GM21529 (cell line): ENCODE measurements at regions not wholly inside any gene's neighbourhood (a gene's known extent, or its start where the extent isn't known, plus 50 kb on each side); places are given as distances from the start of the nearest gene placed in this dataset.

Source experiments
- ATAC-seq: cut with Tn5 transposase; IDR thresholded peaks from one replicate; pipeline ENCODE4 v1.9.1; 2021; ENCODE audit not compliant: unreplicated experiment

DNA sequence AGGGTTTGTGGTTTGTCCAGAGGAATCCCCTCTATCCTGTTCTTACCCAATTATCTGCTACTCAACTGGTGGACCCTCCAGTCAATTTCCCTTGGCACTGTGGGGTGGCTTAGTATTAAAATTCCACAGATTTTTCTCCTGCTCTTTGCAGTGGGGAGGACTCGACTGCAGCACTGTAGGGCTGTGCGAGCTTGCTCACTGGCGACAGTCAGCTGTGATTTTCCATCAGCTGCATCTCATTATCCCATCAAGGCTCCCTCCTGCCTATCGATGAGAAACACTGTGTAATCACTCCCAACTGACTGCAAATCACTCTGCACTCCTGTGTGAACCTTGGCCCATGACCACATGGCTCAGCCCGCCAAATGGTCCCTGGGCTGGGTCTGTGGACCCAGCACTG is 90.5 kb upstream of the MAF start:
- no peak for ATAC-seq

DNA sequence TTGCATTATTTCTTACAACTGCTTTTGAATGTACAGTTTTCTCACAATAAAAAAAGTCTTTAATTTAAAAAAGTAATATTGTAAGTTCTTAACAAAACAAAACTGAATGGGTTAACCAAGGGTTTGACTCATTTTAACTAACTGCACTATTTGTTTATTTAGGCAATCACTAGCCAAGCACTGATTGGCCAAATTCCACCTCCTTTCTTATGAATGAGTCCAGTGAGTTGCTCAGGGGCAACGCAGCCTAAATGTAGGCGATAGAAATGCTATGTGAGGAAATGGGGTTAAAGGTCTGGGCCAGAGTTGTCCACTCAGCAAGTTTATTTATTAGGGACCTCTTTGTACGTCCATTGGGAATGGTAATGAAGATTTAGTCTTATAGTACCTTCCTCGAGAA is 89.6 kb upstream of the MAF start:
- ATAC-seq, result no peak

DNA sequence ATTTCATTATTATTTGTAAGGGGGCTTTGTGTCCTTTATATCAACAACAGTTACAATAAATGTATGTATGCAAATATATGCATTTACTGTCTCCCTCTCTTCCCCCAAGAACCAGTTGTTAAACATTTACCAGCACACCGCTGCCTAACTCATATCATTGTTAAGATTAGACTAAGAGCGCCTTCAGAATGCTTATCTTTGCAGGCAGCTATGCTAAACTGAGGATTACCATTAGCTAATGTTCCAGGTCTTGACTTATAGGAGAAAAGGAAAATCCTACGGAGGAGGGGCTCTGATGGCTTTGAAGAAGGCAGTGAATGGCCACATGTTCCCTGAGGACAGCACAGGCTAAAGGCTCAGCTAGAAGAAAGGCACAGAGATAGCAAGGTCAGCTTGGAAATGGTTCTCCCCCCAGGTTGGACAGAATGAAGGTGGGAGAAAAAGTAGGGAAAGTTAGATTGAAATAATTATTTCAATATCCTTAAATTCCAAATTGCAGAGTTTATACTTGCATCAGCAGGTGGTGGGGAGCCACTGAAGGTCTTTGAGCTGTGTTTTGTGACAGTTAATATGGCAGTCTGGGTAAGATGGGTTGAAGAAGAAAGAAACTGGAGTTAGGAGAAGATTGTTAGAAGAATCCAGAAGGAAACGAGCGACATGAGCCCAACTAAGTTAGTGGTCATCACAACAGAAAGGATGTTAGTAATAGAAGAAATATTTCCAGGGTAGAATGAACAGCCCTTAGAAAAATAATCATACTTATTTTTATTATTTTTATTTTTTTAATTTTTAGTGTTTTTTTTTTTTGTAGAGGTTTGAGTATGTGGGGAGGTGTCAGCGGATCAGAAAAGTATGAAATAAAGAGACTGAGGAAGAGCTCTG is 87.0 kb upstream of the MAF start:
- no peak for ATAC-seq

DNA sequence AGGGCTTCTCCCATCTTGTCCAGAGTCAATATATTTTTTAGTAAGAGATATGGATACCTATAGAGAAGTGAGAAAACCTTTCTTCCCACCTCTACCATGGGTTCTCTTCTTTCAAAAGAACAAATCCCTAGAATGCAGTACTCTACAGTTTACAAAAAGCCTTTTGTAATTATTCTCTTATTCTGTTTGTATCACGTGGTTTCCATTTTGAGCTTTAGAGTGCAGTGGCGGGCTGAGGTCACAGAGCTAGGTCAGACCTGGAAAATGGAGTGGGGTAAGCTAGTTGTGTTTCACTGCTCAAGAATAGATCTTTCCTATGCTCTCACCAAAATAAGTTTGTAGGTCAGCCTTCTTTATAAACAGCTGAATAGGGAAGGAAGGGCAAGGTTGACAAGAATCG is 85.3 kb upstream of the MAF start:
- no peak for ATAC-seq

DNA sequence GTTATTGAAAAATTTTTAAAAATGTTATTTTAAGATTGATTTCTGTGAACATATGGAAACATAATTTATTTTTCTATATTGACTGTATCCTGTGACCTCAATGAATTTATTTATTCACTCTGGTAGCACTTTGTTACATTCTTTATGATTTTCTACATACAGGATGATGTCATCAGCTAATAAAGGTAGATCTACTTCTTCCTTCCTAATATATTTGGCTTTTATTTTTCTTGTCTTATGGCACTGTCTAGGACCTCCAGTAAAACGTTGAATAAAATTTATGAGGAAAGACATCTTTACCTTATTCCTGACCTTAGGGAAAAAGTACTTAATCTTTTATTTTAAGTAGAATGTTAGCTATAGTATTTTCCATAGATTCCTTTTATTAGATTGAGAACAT is 78.8 kb upstream of the MAF start:
- no peak for ATAC-seq

DNA sequence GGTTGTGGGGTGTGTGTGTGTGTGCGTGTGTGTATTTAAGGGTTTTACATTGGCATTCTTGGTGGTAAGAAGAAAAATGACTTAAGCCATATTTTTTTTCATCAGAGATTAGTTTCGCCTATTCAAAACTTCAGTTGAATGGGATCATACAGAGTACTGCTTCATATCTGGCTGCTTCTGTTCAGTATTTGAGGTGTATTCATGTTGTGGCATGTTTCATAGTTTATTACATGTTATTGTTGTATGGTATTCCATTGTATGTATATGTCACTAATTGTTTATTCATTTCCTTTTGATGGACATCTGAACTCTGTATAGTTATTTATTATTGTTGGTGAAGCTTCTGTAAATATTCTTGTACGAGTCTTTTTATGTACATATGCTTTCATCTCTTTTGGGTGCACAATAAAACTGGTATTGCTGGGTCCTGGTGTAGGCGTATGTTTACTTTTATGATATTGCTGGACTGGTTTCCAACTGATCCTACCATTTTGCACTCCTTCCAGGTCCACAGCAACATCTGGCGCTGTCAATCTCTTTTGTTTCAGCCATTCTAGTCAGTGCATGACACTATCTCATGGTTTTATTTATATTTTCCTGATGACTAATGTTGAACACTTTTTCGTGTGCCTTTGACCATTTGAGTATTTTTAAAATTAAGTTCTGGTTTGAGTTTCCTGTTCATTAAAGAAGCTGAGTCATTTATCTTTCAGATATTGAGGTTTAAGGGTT is 77.4 kb upstream of the MAF start:
- ATAC-seq, result no peak

DNA sequence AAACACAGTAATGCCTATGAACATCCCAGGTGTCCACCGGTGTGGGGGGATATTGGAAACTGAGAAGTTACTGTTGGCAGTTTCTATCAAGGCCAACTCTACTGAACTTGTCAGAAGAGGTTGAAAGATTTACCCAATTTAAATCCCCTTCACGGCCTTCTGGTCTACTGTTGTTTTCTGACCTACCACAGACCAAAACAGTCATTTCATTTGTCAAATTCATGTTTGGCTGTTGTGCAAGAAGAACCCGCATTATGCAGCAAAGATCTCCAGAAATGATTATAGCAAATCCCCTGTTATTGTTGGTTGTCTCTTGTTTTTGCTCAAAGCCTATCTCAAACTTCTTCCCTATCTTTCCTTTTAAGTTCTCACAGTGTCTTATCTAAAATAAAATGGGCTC is 73.1 kb upstream of the MAF start:
- ATAC-seq, result no peak

DNA sequence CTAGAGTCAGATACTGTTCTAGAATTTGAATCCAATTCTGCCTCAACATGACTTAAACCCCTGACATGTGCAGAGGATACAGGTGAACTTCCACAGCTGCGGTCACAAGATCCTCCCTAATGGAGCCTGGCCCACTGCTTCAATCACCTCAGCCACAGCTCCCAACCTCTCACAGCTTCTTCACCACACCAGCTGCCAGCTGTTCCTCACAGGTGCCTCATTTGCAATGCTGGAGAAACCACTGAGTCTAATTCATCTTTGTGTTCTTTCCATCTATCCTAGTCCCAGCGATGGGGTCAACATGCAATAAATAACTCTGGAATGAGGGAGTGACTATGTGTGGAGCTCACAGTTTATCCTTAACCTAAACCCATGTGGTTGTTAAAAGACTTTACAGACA is 72.0 kb upstream of the MAF start:
- no peak for ATAC-seq

DNA sequence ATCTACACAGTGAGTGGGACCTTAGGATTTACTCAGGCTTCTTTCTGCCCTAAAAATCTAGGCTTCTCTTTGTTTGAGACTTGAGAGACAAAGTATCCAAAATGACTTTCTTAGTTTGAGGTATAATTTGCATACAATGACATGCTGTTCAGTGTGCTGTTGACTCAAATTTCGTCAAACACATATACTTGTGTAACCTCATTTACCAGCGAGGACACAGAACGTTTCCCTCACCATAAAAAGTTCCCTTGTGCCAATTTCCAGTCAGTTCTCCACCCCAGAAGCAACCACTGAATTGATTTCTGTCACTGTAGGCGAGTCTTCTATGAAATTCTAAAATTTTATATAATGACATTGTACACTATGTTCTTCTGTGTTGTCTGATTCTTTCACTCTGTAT is 68.0 kb upstream of the MAF start:
- ATAC-seq, result no peak

DNA sequence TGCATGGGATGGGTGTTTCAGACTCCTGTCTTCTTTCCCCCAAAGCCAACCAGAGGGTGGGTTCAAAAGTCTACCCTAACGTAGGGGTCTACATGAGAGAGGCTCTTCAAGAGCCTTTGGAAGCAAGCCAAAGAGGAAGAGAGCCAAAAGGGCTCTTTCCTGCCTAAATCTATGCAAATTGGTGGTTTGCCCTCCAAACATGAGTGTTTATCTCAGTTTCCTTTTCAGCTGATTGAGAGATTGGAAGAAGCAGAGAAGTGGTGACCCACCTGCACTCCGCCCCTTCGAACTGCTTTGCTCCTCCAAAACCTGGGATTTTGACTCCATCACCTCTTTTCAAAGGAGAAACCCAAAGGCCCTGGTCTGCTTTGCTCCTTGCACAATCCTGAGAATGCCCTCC is 65.4 kb upstream of the MAF start:
- no peak for ATAC-seq

DNA sequence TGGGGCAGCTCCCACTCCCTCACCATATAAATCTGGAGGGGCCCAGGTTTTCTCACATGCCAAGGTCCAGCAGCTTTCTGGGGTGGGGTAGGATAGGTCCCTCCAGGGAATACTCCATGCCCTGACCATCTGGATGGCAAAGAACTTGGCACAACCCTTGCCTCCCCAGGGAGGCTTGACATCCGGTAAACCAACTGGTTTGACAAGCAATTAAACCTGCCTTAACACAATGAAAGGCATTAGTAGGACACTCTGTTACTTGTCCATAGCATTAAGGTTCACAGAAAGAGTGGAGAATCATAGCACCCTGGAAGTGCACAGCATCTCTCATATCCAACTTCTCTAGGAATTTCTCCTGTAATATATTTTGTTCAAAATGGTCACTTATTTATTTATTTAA is 63.9 kb upstream of the MAF start:
- no peak for ATAC-seq

DNA sequence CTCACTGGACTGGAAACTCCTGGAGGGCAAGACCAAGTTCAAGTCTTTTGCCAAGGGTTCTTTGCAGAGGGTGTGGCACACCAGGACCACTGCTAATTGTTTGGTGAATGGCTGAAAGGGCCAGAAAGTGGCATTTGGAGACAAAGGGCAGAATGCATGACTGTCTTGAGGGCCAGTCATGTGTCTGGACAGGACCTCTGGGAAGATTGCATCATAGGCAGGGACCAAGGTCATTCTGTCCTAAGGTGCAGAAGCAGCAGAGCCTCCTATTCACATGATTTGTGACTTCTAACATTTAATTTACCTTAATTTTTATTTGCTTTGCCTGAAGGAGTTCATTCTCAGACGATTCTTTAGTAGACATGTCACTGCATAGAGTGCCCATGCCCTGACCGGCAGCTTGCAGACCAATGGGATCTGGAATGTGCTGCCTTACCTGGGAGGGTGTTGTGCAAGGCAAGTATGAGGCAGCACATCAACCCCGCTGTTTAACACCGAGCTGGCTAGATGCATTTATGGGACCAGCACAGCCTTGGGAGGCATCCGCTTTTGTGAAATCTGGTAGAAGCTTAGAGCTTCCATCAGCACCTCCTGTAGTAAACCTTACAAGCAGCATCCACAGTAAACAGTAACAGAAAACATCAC is 62.3 kb upstream of the MAF start:
- ATAC-seq, result no peak

DNA sequence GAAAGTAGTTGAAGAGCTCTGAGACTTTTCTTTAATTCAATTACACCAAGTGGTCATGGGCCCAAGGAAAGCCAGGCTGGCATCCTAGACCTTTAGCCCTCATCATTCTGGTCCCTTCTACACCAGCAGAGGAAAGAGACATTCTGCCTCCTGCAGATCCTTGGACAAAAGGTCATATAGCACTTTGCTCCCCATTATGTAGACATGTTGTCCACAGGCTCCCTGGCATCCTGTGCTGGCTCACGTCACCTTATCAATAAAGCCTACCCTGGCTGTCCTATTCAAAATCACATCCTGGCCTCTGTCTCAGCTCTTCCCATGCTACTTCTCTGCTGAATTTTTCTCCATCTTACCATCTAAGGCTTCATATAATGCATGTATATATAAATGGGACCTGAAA is 61.6 kb upstream of the MAF start:
- no peak for ATAC-seq

DNA sequence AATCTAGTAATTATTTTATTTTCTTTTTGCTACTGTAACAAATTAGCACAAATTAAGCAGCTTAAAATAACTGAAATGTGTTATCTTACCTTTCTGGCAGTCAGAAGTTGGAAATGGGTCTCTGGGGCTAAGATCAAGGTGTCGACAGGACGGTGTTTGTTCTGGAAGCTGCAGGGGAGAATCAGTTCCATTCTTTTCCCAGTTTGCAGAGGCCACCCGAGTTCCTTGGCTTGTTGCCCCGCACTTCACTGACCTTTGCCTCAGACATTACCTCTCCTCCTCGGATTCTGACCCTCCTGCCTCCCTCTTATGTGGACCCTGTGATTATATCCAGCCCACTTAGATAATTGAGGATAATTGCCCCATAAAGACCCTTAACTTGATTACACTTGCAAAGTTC is 61.0 kb upstream of the MAF start:
- no peak for ATAC-seq

DNA sequence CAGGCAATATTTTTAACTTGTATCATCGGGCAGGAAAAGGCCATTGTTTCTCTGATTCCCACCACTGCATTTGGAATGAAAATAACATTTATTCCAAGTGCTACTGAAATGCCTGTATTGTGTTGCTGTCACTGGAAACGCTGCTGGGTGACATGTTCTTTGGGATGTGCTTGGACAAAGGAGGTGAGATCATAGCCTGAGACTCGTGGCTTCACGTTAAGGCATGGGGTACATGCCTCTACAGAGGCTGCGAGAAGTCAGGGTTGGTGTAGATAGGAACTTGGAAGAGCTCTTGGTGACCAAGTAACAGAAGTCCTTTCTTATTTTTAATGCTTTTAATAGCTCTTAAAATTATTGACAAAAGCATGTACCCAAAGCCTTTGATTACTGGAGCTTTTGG is 58.8 kb upstream of the MAF start:
- ATAC-seq, result no peak

DNA sequence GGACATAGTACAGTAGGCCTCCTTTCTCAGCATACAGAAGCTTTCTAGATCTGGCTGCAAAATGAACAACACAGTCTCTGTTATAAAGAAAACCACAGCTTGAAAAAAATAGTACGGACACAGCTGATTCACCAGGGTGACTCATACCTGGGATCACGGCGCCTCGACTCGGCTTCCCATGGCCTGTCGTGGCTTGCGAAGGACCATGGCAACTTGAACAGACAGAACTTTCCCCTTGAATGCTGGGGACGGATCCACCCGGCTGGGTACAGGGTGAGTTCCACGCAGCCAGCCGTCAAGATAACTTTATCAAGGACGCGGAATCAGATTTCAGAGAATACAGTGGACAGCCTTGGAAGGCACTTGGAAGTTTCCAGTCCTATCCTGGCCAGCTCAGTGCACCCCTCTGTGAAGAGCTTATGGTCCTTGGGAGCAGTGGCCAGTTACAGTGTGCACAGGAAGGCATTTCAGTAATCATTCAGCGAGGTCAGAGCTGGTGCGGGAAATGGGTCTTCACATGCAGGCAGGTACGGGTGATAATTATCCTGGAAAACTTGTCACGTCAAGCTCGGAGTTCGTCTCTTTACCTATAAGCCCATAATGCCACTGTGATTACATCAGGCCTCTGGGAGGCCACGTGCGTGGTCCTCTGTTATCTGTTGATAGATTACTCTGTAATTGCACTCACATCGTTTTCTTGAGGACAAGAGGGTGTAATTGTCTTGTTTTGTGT is 57.9 kb upstream of the MAF start:
- no peak for ATAC-seq

DNA sequence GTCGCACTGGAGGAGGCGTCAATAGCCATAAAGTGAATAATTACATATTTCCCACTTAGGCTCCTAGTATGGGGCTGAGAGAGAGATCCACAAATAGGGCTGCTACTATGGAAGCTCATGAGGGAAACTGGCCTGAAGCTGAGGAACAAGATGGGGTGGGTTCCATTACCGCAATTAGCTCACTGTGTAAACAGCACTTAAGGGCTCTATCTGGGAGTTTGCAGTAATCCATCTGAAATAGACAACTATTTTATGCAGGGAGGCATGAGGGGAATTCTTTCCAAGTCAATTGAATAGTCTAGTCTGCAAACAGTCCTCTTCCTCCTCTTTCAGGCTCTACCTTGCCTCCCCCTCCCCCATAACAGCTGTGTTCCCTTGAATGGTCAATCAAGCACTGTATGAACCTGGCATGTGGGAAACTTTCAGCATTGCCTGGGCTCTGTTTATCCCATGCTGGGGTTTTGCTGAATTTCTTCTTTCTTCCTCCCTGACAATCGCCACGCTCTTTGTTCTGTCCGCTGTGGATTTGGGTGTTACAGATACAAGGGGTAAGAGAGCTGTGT is 56.1 kb upstream of the MAF start:
- no peak for ATAC-seq

DNA sequence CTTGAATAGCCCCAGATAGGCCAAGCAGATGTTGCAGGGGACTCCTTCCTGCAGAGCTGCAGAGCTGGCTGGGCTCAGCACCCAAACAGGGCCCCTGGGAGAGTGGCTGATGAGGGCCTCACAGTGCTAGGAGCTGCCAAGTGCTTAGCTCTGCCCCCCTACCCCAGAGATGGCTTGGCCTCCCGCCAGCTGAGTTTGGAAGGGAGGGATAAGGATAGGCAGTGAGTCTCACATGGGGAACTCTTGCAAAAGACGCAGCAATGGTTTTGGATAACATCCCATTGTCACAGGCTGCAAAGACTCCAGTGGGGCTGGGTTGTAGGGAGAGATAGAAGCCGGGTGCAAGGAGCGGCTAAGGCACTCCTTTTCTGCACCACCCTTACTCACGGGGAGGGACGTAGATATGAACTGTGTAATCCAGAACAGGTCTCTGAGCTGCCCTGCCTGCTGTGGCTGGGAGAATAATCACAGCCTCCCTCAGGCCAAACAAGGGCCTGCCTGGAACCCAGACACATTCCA is 52.9 kb upstream of the MAF start:
- no peak for ATAC-seq

DNA sequence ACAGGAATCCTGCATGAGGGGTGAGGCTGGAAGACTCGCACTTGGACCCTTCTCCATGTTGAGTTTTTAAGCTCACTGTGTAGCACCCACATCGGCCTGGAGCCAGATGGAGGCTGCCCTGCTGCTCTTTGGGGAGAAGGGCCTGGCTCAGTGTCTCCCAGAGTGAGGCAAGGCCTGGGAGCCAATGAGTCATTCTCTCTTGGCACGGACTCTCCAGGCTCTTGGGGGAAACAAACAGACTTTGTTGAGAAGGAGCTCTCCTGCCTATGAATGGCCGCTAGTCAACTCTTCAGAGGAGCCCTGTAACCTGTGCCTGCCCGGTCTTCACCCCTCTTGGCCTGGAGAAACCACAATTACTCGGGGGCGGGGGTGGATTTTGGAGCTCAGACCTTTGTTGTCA is 50.8 kb upstream of the MAF start:
- no peak for ATAC-seq
